Nephron progenitor cell (in vitro differentiated cells): ENCODE measurements at regions not wholly inside any gene's neighbourhood (a gene's known extent, or its start where the extent isn't known, plus 50 kb on each side); places are given as distances from the start of the nearest gene placed in this dataset.

Experiments used
- DNase-seq: peaks from one replicate; pipeline ENCODE4 v3.0.0; 2021
- H3K27ac Mint-ChIP-seq: 2 replicates; pipeline ENCODE4 v1.8.0; 2021; ENCODE audit warnings: mild to moderate bottlenecking, moderate library complexity, mixed read lengths
- H3K27me3 Mint-ChIP-seq: 2 replicates; pipeline ENCODE4 v1.8.0; 2021; ENCODE audit warnings: mild to moderate bottlenecking, low read depth, mixed read lengths; ENCODE audit not compliant: poor library complexity
- H3K36me3 Mint-ChIP-seq: 2 replicates; pipeline ENCODE4 v1.8.0; 2021; ENCODE audit warnings: low read depth, mixed read lengths
- H3K4me1 Mint-ChIP-seq: 2 replicates; pipeline ENCODE4 v1.8.0; 2021; ENCODE audit warnings: mixed read lengths
- H3K4me3 Mint-ChIP-seq: 2 replicates; pipeline ENCODE4 v1.8.0; 2021; ENCODE audit warnings: mild to moderate bottlenecking, moderate library complexity, mixed read lengths
- H3K9me3 Mint-ChIP-seq: 2 replicates; pipeline ENCODE4 v1.8.0; 2021; ENCODE audit warnings: mild to moderate bottlenecking, moderate library complexity, mixed read lengths
- CTCF ChIP-seq: fragments of 200-600 bp; sonication (generic); IDR thresholded peaks from 2 replicates; pipeline ENCODE4 v1.5.0; 2021; ENCODE audit warnings: antibody characterized with exemption

GRCh38 chr7:25574828-25575227 is 346.5 kb upstream of the NPVF start:
- Mint-ChIP-seq H3K9me3 (peaks cover 8% of the 10 kb centered on the region), H3K4me3 (no peak overlapping the region), H3K27me3 (peaks cover 6% of the 10 kb centered on the region), H3K4me1 (peaks cover 12% of the 10 kb centered on the region), H3K27ac (no peak overlapping the region), H3K36me3 (no peaks in the 10 kb centered on the region)
- no peak for TF ChIP-seq CTCF
- DNase-seq, result no peak

GRCh38 chr7:25575634-25576033 is 347.3 kb upstream of the NPVF start:
- Mint-ChIP-seq H3K27me3 (peaks cover 11% of the 10 kb centered on the region), H3K36me3 (no peaks in the 10 kb centered on the region), H3K9me3 (peaks cover 8% of the 10 kb centered on the region), H3K4me1 (peaks cover 12% of the 10 kb centered on the region), H3K27ac (no peak overlapping the region), H3K4me3 (no peak overlapping the region)
- TF ChIP-seq CTCF, result no peak
- DNase-seq, result no peak

- H3K36me3 Mint-ChIP-seq, result no peaks in the 10 kb centered on the region
- peaks cover 8% of the 10 kb centered on the region for H3K9me3 Mint-ChIP-seq
- no peak for DNase-seq
- no peak overlapping the region for H3K27ac Mint-ChIP-seq
- no peak overlapping the region for H3K4me3 Mint-ChIP-seq
- peaks cover 18% of the 10 kb centered on the region for H3K4me1 Mint-ChIP-seq
- TF ChIP-seq CTCF, result no peak
- peaks cover 14% of the 10 kb centered on the region for H3K27me3 Mint-ChIP-seq
These were observed 350.9 kb upstream of the NPVF start for GRCh38 chr7:25578991-25579777.

GRCh38 chr7:25579778-25580075 is 351.4 kb upstream of the NPVF start:
- no peak for DNase-seq
- peaks cover 8% of the 10 kb centered on the region for H3K9me3 Mint-ChIP-seq

GRCh38 chr7:25580141-25580540 is 351.9 kb upstream of the NPVF start:
- peaks cover 8% of the 10 kb centered on the region for H3K9me3 Mint-ChIP-seq
- no peak for TF ChIP-seq CTCF
- peaks cover 14% of the 10 kb centered on the region for H3K27me3 Mint-ChIP-seq
- H3K27ac Mint-ChIP-seq, result no peak overlapping the region
- no peak overlapping the region for H3K4me3 Mint-ChIP-seq
- H3K36me3 Mint-ChIP-seq, result no peaks in the 10 kb centered on the region
- no peak for DNase-seq
- H3K4me1 Mint-ChIP-seq, result peaks cover 18% of the 10 kb centered on the region

More at GRCh38 chr7:25579778-25580075, 351.4 kb upstream of the NPVF start:
- Mint-ChIP-seq H3K4me1 (peaks cover 18% of the 10 kb centered on the region), H3K4me3 (no peak overlapping the region), H3K36me3 (no peaks in the 10 kb centered on the region), H3K27ac (no peak overlapping the region), H3K27me3 (peaks cover 14% of the 10 kb centered on the region)
- no peak for TF ChIP-seq CTCF

GRCh38 chr7:25583621-25584020 is 355.3 kb upstream of the NPVF start:
- DNase-seq, result no peak
- Mint-ChIP-seq H3K4me3 (no peak overlapping the region), H3K4me1 (peaks cover 13% of the 10 kb centered on the region), H3K36me3 (no peaks in the 10 kb centered on the region), H3K27ac (no peak overlapping the region), H3K9me3 (no peaks in the 10 kb centered on the region), H3K27me3 (peaks cover 11% of the 10 kb centered on the region)
- TF ChIP-seq CTCF, result no peak
